ENCODE measurements at regions not wholly inside any gene's neighbourhood (a gene's known extent, or its start where the extent isn't known, plus 50 kb on each side); places are given as distances from the start of the nearest gene placed in this dataset.
"Not testable (repeated sequence)": the region's sequence is repeated elsewhere in the genome, so short reads cannot be mapped to it uniquely, and the experiment has no call there.

GRCh38 chr2:13942111-13942510, 690.4 kb upstream of the LRATD1 start:
- DNase-seq = no peak

- no peak for DNase-seq
Measured at GRCh38 chr2:13950761-13951160, 681.8 kb upstream of the LRATD1 start.

- DNase-seq = no peak
Measured at GRCh38 chr2:13968811-13969210, 663.7 kb upstream of the LRATD1 start.

GRCh38 chr2:13986119-13986720, 646.3 kb upstream of the LRATD1 start:
- DNase-seq = no peak

GRCh38 chr2:13996527-13996926, 636.0 kb upstream of the LRATD1 start:
- DNase-seq = no peak

- DNase-seq = no peak
Measured at GRCh38 chr2:14011190-14011589, 621.3 kb upstream of the LRATD1 start.

- no peak for DNase-seq
Measured at GRCh38 chr2:14015113-14015630, 617.3 kb upstream of the LRATD1 start.

GRCh38 chr2:14016289-14016955, 616.1 kb upstream of the LRATD1 start:
- DNase-seq = no peak

- no peak for DNase-seq
Measured at GRCh38 chr2:14018620-14019019, 613.9 kb upstream of the LRATD1 start.

- DNase-seq = no peak
Measured at GRCh38 chr2:14023558-14023957, 609.0 kb upstream of the LRATD1 start.

GRCh38 chr2:14039134-14039533, 593.4 kb upstream of the LRATD1 start:
- no peak for DNase-seq

GRCh38 chr2:14047491-14047890, 585.0 kb upstream of the LRATD1 start:
- no peak for DNase-seq

GRCh38 chr2:14051401-14051800, 581.1 kb upstream of the LRATD1 start:
- DNase-seq = no peak

- no peak for DNase-seq
Measured at GRCh38 chr2:14053105-14053504, 579.4 kb upstream of the LRATD1 start.

GRCh38 chr2:14064346-14064745, 568.2 kb upstream of the LRATD1 start:
- DNase-seq = no peak

GRCh38 chr2:14072338-14072737, 560.2 kb upstream of the LRATD1 start:
- no peak for DNase-seq

- DNase-seq = no peak
Measured at GRCh38 chr2:14074691-14075090, 557.8 kb upstream of the LRATD1 start.

GRCh38 chr2:14079576-14079975, 552.9 kb upstream of the LRATD1 start:
- no peak for DNase-seq

- no peak for DNase-seq
Measured at GRCh38 chr2:14081521-14081920, 551.0 kb upstream of the LRATD1 start.

- no peak for DNase-seq
Measured at GRCh38 chr2:14082640-14083039, 549.9 kb upstream of the LRATD1 start.

- DNase-seq = no peak
Measured at GRCh38 chr2:14094592-14094991, 537.9 kb upstream of the LRATD1 start.

GRCh38 chr2:14099101-14099500, 533.4 kb upstream of the LRATD1 start:
- not testable (repeated sequence) for DNase-seq

- no peak for DNase-seq
Measured at GRCh38 chr2:14114275-14114674, 518.2 kb upstream of the LRATD1 start.

GRCh38 chr2:14120376-14120775, 512.1 kb upstream of the LRATD1 start:
- no peak for DNase-seq

Measured in CD4-positive, alpha-beta T cell treated with Interleukin-6 for 4 hours (primary cell).